GM12872 (cell line): ENCODE measurements at regions not wholly inside any gene's neighbourhood (a gene's known extent, or its start where the extent isn't known, plus 50 kb on each side); places are given as distances from the start of the nearest gene placed in this dataset.

Experiments
- TF ChIP-seq, protein P1 (sequence below): IDR thresholded peaks from 3 replicates; pipeline ENCODE4 v1.5.1; 2011; ENCODE audit warnings: low read depth, mild to moderate bottlenecking, low read length, moderate library complexity; ENCODE audit not compliant: insufficient read depth

DNA sequence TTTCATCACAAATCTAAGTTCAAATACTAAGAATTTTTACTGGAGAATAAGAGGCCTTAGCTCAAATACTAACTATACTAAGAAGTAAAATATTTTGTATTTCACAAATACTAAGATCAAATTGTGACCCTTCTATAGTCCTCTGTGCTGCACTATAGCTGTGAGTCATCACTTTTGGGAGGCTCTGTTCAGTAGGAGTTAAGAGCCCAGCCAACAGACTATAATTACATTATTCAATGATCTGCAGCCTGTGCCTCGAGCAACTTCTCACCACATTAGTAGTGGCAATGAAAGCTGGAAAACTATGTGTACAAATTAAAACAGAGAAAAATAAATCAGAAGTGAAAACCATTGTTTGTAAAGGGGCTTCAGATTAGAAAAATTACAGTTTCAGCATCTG lies 147.3 kb upstream of the GPC6 start:
- TF ChIP-seq, protein P1, sequence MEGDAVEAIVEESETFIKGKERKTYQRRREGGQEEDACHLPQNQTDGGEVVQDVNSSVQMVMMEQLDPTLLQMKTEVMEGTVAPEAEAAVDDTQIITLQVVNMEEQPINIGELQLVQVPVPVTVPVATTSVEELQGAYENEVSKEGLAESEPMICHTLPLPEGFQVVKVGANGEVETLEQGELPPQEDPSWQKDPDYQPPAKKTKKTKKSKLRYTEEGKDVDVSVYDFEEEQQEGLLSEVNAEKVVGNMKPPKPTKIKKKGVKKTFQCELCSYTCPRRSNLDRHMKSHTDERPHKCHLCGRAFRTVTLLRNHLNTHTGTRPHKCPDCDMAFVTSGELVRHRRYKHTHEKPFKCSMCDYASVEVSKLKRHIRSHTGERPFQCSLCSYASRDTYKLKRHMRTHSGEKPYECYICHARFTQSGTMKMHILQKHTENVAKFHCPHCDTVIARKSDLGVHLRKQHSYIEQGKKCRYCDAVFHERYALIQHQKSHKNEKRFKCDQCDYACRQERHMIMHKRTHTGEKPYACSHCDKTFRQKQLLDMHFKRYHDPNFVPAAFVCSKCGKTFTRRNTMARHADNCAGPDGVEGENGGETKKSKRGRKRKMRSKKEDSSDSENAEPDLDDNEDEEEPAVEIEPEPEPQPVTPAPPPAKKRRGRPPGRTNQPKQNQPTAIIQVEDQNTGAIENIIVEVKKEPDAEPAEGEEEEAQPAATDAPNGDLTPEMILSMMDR, result no peak

DNA sequence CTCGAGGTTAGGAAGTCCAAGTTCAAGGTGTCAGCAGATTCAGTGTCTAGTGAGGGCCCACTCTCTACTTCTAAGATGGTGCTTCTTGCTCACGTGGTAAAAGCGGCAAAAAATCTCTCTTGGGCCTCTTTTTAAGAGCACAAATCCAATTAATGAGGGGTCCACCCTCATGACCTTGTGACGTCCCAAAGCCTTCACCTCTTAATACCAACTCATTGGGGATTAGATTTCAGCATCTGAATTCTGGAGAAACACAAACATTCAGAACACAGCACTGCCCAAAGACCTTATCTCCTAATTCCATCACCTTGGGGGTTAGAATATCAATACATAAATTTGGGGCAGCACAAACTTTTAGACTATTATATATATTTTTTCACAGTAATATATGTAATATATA lies 146.4 kb upstream of the GPC6 start:
- TF ChIP-seq, protein P1, result no peak

DNA sequence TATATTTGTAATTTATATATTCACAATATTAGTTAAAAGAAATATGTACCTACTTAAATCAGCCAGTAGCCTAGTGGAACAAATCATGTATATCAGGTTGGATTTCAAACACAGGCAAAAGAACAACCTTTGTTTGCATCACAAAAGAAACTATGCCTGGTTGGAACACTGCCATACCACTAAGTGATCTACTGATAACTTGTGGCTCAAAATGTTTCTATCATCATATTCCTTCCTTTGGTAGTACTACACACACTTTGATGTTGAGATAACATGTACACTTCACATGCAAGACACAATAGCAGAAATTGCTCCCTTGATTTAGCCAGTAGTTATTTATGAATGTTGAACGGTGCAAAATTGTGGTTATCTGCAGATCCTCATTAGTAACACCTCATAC lies 146.0 kb upstream of the GPC6 start:
- TF ChIP-seq, protein P1, result no peak

DNA sequence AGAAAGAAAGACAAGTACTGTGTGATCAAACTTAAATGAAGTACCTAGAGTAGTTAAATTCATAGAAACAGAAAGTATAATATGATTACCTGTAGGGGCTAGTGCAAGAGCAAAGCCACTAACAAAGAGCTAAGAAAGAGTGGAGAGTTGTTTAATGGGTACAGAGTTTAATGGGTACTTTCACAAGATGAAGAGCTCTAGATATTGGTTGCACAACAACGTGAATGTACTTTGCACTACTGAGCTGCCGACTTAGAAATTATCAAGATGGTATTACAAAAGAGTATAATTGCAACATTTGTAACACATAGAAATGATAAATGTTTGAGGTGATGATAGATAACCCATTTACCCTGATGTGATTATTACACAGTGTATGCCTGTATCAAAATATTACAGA lies 140.3 kb upstream of the GPC6 start:
- TF ChIP-seq, protein P1, result no peak

DNA sequence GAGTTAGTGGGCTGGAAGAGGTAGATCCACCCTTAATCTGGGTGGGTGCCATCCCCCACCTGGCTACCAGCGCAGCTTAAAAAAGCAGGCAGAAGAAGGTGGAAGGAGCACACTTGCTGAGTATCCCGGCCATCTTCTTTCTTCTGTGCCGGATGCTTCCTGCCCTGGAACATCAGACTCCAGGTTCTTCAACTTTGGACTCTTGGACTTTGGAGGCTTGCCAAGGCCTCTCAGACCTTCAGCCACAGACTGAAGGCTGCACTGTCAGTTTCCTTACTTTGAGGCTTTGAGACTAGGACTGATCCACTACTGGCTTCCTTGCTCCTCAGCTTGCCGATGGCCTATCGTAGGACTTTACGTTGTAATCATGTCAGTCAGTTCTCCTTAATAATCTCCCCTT lies 127.6 kb upstream of the GPC6 start:
- TF ChIP-seq, protein P1, result no peak

DNA sequence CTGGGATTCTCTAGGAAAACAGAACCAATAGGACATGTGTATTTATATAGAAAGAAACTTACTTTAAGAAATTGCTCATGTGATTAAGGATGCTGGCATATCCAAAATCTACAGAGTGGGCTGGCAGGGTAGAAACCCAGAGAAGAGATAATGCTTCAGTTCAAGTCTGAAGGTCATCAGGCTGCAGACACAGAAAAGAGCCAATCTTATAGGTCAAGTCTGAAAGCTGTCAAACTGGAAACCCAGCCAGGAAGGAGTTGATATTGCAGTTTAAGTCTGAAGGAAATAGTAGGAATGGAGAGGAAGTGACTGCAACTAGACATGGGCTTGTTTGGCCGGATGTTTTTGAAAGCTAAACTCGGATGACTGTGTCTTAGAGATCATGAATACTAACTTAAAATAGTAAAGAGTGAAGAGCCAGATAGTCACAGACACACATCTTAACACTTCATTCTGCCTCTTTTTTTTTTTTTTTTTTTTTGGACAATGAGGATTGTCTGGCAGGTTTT lies 125.3 kb upstream of the GPC6 start:
- TF ChIP-seq, protein P1, result no peak

DNA sequence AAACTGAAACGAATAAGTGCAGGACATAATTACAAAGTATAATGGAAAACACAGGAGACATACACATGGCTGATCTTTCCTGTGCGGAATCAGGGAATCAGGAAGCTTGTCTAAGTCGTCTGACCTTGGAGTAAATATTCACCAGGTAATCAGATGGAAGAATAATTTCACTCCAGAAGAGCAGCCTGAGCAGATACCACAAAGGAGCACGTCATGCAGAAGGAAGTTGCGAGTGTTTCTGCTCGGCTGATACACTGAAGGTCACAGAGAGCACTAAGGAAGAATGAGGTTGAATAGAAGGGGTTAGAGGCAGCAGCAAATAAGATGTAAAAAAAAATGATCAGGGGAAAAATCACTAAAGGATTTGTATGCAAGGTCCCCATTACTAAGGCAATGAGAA lies 122.3 kb upstream of the GPC6 start:
- TF ChIP-seq, protein P1, result no peak
